H1 (cell line): ENCODE measurements at regions not wholly inside any gene's neighbourhood (a gene's known extent, or its start where the extent isn't known, plus 50 kb on each side); places are given as distances from the start of the nearest gene placed in this dataset.

ENCODE experiments used
- CBX5 ChIP-seq: fragments of 300-800, 300-1000 bp; sonication (generic); IDR thresholded peaks from 2 replicates; pipeline ENCODE4 v1.7.1; 2016; ENCODE audit warnings: antibody characterized with exemption, low read length, low read depth
- CBX8 ChIP-seq: fragments of 300-800, 300-1000 bp; sonication (generic); IDR thresholded peaks from 2 replicates; pipeline ENCODE4 v1.7.1; 2016; ENCODE audit warnings: low read depth, low read length, borderline replicate concordance
- CTCF ChIP-seq, 3 experiments: IDR thresholded peaks; 1 replicate in 2 of 3; 2 replicates in 1 of 3; pipeline versions ENCODE4 v1.5.1 to v1.6.1; 2011; ENCODE audit warnings: low read length in 3 of 3, mild to moderate bottlenecking in 3 of 3, inconsistent platforms in 2 of 3, low read depth in 1 of 3, moderate library complexity in 1 of 3; ENCODE audit not compliant: insufficient read depth in 1 of 3; ENCODE audit errors: control extremely low read depth in 1 of 3
- KDM1A ChIP-seq: fragments of 200-600, 300-600 bp; sonication (generic); IDR thresholded peaks from 2 replicates; pipeline ENCODE4 v1.7.1; 2016; ENCODE audit warnings: mild to moderate bottlenecking, low read length, borderline replicate concordance
- KDM4A ChIP-seq: IDR thresholded peaks from one replicate; pipeline ENCODE4 v1.7.1; 2012; ENCODE audit warnings: low read depth, mild to moderate bottlenecking, moderate library complexity, low read length, inconsistent platforms; ENCODE audit not compliant: severe bottlenecking
- MAFK ChIP-seq: IDR thresholded peaks from 2 replicates; pipeline ENCODE4 v1.6.1; 2012; ENCODE audit warnings: low read depth, mild to moderate bottlenecking, improper control_type of control experiment, low read length
- MAX ChIP-seq: IDR thresholded peaks from 2 replicates; pipeline ENCODE4 v1.6.1; 2012; ENCODE audit warnings: inconsistent platforms
- SRF ChIP-seq: IDR thresholded peaks from 2 replicates; pipeline ENCODE4 v1.6.1; 2011; ENCODE audit warnings: mild to moderate bottlenecking, low read depth, low read length, moderate library complexity
- TAF7 ChIP-seq: optimal IDR thresholded peaks from 2 replicates; pipeline ENCODE3; 2011; ENCODE audit warnings: low read depth, mild to moderate bottlenecking, inconsistent platforms, low read length, moderate library complexity, borderline replicate concordance
- USF2 ChIP-seq: IDR thresholded peaks from 2 replicates; pipeline ENCODE4 v1.6.1; 2011; ENCODE audit warnings: low read length, improper control_type of control experiment
- YY1 ChIP-seq: IDR thresholded peaks from 2 replicates; pipeline ENCODE4 v1.6.1; 2011; ENCODE audit warnings: low read depth, mild to moderate bottlenecking, low read length

GRCh38 chr1:9455487-9456234 is 83.6 kb upstream of the SLC25A33 start (continued):
- TF ChIP-seq CTCF (IDR thresholded peaks at IDR 0.05; ENCODE audit: control extremely low read depth in 1 of 3, insufficient read depth in 1 of 3, low read depth in 1 of 3, low read length in 3 of 3) (peak; percentile 92 to 98 (median 97)), KDM4A (no peak), USF2 (no peak), SRF (no peak), KDM1A (no peak), YY1 (peak; percentile 66; the same call in 1 of the 2 replicates), TAF7 (no peak), MAX (peak; percentile 34; the same call in 1 of the 2 replicates), CBX5 (no peak), MAFK (no peak), CBX8 (no peak)
- TF ChIP-seq, all 59 proteins: peak for 7
